ENCODE measurements at regions not wholly inside any gene's neighbourhood (a gene's known extent, or its start where the extent isn't known, plus 50 kb on each side); places are given as distances from the start of the nearest gene placed in this dataset.

DNA sequence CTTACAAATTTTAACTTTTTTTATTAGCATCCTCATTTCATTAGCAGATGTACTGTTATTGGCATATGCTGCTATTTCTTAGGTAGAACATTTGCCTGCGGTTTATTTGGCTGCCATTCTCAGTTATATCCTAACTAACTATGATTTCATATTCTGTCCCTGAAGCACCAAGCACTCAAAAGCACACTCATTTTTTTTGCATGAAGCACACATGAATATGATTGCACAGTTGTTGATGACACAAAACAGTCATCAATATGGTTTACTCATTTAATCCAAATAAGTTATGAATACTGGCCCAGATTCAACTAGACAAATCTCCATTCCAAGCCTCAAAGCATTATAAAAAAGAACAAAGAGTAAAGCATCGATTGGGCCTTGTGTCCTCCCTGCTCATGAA is 129.4 kb upstream of the CNTNAP5 start:
- TF ChIP-seq, protein P1, sequence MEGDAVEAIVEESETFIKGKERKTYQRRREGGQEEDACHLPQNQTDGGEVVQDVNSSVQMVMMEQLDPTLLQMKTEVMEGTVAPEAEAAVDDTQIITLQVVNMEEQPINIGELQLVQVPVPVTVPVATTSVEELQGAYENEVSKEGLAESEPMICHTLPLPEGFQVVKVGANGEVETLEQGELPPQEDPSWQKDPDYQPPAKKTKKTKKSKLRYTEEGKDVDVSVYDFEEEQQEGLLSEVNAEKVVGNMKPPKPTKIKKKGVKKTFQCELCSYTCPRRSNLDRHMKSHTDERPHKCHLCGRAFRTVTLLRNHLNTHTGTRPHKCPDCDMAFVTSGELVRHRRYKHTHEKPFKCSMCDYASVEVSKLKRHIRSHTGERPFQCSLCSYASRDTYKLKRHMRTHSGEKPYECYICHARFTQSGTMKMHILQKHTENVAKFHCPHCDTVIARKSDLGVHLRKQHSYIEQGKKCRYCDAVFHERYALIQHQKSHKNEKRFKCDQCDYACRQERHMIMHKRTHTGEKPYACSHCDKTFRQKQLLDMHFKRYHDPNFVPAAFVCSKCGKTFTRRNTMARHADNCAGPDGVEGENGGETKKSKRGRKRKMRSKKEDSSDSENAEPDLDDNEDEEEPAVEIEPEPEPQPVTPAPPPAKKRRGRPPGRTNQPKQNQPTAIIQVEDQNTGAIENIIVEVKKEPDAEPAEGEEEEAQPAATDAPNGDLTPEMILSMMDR (conservative IDR thresholded peaks at IDR 0.05; ENCODE audit: low read depth, low read length) = no peak
- H3K4me3 ChIP-seq (ENCODE audit: low read length) = no peak overlapping the region
- no peak for DNase-seq (ENCODE audit: low read depth)

DNA sequence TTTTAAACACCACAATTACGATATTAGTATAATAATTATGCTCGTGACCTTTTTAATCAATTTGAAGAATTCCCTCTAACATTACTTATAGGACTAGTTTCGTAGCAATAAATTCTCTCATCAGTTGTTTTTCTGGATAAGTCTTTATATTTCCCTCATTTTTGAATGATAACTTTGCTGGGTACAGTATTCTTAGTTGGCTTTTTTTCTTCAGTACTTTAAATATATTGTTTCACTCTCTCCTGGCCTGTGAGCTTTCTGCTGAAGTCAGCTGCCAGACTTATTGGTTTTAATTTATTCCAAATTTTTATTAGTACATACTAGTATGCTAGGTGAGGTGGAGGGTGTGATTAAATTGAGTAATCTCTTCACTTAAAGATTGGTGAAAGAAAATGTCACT is 123.8 kb upstream of the CNTNAP5 start:
- H3K4me3 ChIP-seq (ENCODE audit: low read length) = no peak overlapping the region
- DNase-seq (ENCODE audit: low read depth) = no peak
- TF ChIP-seq, protein P1 (conservative IDR thresholded peaks at IDR 0.05; ENCODE audit: low read depth, low read length) = no peak

DNA sequence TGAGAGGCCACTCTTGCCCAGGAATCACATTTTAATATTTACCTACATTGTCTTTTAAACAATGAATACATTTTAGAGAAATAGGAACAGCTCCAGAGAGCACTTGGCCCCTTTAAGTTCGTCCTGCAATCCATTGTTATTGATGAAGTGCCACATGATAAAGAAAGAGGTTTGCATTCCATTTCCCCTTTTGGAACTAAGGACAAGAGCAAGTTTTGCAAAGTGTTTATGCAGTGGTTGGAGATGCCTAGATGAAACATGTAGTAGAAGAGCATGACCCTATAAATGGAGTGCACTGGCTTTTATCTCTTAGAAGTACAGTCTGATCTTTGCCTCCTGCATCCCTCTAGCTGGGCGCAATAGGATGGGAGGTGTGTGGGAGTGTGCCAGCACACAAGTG is 118.7 kb upstream of the CNTNAP5 start:
- no peak overlapping the region for H3K4me3 ChIP-seq (ENCODE audit: low read length)
- TF ChIP-seq, protein P1 (conservative IDR thresholded peaks at IDR 0.05; ENCODE audit: low read depth, low read length) = no peak
- DNase-seq (ENCODE audit: low read depth) = no peak

DNA sequence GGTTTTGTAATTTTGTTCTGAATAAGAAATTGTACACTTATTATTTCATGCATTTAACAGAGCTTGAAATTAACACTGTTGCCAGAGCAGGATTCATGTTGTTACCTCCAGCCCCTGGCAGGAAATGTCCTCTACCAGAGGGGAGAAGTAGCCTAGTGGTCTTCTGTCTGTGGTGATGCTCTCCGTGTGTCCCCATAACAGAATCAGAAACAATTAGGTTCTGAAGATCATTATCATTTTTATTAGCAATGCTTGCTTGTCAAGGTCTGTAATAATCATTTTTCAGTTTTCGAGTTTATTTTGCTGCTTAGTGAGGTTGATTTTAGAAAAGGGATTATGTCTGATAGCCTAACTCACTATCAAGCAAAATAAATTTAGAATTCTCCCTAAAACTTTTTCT is 116.6 kb upstream of the CNTNAP5 start:
- H3K4me3 ChIP-seq (ENCODE audit: low read length) = no peak overlapping the region
- DNase-seq (ENCODE audit: low read depth) = no peak
- TF ChIP-seq, protein P1 (conservative IDR thresholded peaks at IDR 0.05; ENCODE audit: low read depth, low read length) = no peak

DNA sequence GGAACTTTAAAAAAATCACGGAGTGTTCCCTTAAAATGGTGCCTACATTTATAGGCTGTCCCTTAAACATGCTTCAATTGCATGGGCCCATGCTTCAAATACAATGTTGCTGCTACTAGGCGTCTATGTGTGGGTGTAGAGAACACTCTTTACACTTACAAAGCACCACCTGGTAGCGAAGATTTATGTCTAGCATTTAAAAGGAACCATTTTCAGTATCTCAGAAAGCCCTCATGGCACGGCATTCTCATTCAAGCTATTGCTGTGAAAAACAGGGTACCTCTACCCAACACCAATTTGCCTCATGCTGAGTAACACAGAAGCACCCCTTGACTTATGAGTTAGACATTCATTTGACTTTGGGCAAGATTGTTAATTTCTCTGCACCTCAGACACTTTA is 112.9 kb upstream of the CNTNAP5 start:
- no peak for DNase-seq (ENCODE audit: low read depth)
- no peak overlapping the region for H3K4me3 ChIP-seq (ENCODE audit: low read length)
- TF ChIP-seq, protein P1 (conservative IDR thresholded peaks at IDR 0.05; ENCODE audit: low read depth, low read length) = no peak

DNA sequence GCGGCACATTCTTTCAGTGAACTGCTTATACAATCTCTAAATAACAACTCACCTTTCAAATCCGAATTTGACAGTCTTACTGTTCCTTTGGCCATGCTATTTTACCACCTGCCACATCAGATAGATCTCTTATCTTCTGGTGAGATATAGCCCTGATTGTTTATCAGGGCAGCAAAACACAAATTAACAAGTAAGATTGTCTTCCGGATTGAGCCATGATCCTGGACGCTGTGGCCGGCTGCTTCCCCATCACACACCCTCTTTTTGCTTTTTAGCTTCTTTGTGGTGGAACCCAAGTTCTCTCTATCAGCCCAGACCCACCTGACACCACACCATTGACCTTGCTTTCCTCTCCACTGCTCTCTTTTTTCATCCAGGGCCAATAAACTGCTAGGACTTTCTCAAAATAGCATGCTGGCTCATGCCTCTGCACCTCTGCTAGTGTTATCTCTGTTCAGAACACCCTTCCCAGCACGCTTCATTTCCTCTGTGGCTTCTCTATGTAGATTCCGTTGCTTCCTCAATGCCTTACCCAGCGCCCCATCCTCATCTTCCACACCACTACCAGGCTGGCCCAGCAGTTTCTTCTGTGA is 111.8 kb upstream of the CNTNAP5 start:
- DNase-seq (ENCODE audit: low read depth) = no peak
- no peak overlapping the region for H3K4me3 ChIP-seq (ENCODE audit: low read length)
- TF ChIP-seq, protein P1 (conservative IDR thresholded peaks at IDR 0.05; ENCODE audit: low read depth, low read length) = no peak

DNA sequence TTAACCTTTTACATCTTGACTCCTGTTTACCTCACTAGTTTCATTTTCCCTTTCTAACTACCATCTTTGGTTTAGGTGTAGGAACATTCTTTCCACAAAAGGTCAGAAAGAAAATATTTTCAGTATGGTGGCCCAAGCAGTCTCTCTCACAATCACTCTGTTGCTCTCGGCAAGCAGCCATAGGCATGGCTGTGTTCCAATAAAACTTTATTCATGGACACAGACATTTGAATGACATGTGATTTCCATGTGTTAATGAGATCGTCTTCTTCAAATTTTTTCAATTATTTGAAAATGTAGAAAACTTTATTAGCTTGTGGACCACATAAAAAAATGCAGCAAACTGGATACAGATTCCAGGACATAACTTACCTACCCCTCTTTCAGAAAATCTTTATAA is 109.7 kb upstream of the CNTNAP5 start:
- DNase-seq (ENCODE audit: low read depth) = no peak
- no peak overlapping the region for H3K4me3 ChIP-seq (ENCODE audit: low read length)
- TF ChIP-seq, protein P1 (conservative IDR thresholded peaks at IDR 0.05; ENCODE audit: low read depth, low read length) = no peak
